ENCODE measurements at regions not wholly inside any gene's neighbourhood (a gene's known extent, or its start where the extent isn't known, plus 50 kb on each side); places are given as distances from the start of the nearest gene placed in this dataset.
"Not testable (repeated sequence)": the region's sequence is repeated elsewhere in the genome, so short reads cannot be mapped to it uniquely, and the experiment has no call there.

- no peak for DNase-seq
- TF ChIP-seq GATA1 (IDR thresholded peaks at IDR 0.05; ENCODE audit: low read depth, low read length) = no peak
- no peak for TF ChIP-seq POLR2A (IDR thresholded peaks at IDR 0.05; ENCODE audit: low read length)
Observed at GRCh38 chr11:11718511-11718910, 96.7 kb upstream of the GALNT18 start.

GRCh38 chr11:11717064-11717725, 95.4 kb upstream of the GALNT18 start:
- no peak for TF ChIP-seq GATA1 (IDR thresholded peaks at IDR 0.05; ENCODE audit: low read depth, low read length)
- TF ChIP-seq POLR2A (IDR thresholded peaks at IDR 0.05; ENCODE audit: low read length) = no peak
- DNase-seq = no peak

DNA sequence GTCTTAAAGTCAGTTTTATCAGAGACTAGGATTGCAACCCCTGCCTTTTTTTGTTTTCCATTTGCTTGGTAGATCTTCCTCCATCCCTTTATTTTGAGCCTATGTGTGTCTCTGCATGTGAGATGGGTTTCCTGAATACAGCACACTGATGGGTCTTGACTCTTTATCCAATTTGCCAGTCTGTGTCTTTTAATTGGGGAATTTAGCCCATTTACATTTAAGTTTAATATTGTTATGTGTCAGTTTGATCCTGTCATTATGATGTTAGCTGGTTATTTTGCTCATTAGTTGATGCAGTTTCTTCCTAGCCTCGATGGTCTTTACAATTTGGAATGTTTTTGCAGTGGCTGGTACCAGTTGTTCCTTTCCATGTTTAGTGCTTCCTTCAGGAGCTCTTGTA, 93.3 kb upstream of the GALNT18 start:
- DNase-seq = not testable (repeated sequence)

DNA sequence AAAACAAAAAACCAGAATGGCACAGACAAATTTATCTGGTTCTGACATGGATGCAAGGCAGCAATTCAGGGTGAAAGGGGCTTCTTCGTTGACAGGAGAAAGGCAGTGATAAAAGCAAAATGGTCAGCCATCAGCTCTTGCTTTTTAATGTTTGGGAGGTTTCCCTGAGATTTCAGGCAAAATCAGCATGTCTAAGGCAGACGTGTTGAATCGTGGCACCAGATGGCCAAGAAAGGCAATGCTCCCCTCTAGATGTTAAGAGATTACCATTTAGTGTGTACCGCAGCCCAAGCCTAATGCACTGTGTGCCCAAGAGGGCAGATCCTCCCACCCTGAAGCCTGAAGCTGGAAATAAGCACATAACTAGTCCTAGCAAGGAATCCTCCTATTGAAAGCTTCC, 88.8 kb upstream of the GALNT18 start:
- no peak for DNase-seq
- no peak for TF ChIP-seq POLR2A (IDR thresholded peaks at IDR 0.05; ENCODE audit: low read length)
- TF ChIP-seq GATA1 (IDR thresholded peaks at IDR 0.05; ENCODE audit: low read depth, low read length) = no peak

DNA sequence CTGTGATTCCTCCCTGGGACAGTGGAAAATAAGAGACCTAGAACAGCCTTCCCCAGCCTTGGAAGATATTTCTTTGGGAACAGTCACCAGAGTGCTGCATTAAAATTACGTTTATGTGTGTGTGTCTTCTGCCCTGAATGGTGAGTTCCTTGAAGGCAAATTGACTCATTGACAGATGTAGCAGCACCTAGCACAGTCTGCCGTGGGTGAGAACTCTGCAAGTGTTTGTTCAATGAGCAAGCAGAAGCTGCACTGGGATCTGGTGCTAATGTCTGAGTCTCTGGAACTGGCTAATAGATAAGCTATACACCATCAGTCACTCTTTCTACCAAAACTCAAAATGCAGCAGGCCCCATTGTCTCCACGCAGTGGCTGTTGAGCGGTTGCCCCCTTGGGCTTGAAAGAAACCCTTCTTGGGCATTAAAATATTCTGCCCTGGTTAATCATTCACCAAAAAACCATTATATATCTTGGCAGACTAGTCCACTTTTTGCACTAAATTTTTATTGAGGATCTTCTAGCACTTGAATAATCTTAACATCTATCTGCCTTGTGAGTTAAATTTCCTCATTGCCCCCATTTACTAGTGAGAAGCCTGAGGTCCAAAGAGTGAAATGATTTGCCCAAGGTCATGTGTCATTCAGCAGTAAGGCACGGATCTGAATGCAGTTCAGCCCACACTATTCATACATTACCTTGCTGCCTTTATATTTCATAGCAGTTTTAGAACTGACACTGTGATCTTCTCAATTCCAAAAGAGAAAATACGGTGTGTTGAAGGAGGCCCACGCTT, 87.8 kb upstream of the GALNT18 start:
- TF ChIP-seq POLR2A (IDR thresholded peaks at IDR 0.05; ENCODE audit: low read length) (no peak), GATA1 (IDR thresholded peaks at IDR 0.05; ENCODE audit: low read depth, low read length) (no peak)
- no peak for DNase-seq

DNA sequence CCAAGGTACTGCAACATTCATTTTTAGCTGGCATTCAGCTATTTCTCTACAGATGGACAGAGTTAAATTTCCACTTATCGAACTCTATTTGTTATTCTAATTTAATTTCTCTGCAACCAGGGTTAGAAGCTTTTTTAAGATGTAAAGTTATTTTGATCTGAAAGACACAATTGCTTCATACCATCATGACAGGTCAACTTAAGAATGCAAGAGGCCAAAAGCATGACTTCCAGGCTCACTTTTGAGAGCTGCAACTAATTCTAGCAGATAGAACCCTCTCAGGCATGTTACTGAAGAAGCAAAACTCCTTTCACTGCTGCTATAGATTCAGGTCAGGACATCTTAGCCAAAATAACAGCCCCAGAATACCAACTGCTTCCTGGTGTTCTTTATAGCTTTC, 86.5 kb upstream of the GALNT18 start:
- DNase-seq = no peak
- TF ChIP-seq GATA1 (IDR thresholded peaks at IDR 0.05; ENCODE audit: low read depth, low read length) (no peak), POLR2A (IDR thresholded peaks at IDR 0.05; ENCODE audit: low read length) (no peak)

GRCh38 chr11:11706028-11706427, 84.2 kb upstream of the GALNT18 start:
- TF ChIP-seq GATA1 (IDR thresholded peaks at IDR 0.05; ENCODE audit: low read depth, low read length) (no peak), POLR2A (IDR thresholded peaks at IDR 0.05; ENCODE audit: low read length) (no peak)
- DNase-seq = no peak

DNA sequence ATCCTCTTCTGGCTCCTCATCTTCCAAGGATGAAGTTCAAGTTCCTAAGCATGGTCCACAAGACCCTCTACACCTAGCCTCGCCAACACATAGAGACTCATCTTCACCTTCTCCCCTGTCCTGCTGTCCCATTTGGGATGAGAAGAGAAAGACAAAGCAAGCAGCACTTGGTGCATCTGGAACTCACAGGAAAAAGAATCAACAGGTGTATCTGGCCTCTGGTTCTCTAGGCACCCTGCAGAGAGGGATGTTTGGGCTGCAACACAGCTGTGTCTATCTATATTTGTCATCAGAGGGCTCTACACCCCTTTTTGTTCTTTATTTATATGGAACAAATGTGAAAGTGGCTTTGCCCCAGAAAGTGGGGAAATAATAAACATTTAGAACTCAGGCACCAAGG, 82.1 kb upstream of the GALNT18 start:
- no peak for TF ChIP-seq POLR2A (IDR thresholded peaks at IDR 0.05; ENCODE audit: low read length)
- TF ChIP-seq GATA1 (IDR thresholded peaks at IDR 0.05; ENCODE audit: low read depth, low read length) = no peak
- no peak for DNase-seq

DNA sequence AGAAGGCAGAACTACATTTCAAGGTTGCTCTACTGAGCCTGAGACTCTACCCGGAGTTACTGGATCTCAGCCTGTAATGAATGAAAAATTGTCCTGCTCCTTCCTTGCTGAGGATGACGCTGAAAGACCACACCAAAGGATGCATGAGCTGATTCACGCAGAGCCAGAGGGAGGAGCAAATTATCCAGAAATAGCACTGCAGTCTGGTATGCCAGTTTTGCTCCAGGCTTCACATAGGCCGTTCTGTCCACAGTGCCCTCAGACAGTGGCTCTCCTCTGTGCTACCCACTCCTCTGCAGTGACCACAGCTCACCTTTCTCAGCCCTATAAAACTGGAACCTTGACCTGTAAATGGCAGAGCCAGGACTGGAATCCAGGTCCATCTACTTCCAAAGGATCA, 79.3 kb upstream of the GALNT18 start:
- TF ChIP-seq GATA1 (IDR thresholded peaks at IDR 0.05; ENCODE audit: low read depth, low read length) (no peak), POLR2A (IDR thresholded peaks at IDR 0.05; ENCODE audit: low read length) (no peak)
- no peak for DNase-seq

GRCh38 chr11:11697796-11698195, 76.0 kb upstream of the GALNT18 start:
- no peak for DNase-seq
- no peak for TF ChIP-seq POLR2A (IDR thresholded peaks at IDR 0.05; ENCODE audit: low read length)
- TF ChIP-seq GATA1 (IDR thresholded peaks at IDR 0.05; ENCODE audit: low read depth, low read length) = no peak

DNA sequence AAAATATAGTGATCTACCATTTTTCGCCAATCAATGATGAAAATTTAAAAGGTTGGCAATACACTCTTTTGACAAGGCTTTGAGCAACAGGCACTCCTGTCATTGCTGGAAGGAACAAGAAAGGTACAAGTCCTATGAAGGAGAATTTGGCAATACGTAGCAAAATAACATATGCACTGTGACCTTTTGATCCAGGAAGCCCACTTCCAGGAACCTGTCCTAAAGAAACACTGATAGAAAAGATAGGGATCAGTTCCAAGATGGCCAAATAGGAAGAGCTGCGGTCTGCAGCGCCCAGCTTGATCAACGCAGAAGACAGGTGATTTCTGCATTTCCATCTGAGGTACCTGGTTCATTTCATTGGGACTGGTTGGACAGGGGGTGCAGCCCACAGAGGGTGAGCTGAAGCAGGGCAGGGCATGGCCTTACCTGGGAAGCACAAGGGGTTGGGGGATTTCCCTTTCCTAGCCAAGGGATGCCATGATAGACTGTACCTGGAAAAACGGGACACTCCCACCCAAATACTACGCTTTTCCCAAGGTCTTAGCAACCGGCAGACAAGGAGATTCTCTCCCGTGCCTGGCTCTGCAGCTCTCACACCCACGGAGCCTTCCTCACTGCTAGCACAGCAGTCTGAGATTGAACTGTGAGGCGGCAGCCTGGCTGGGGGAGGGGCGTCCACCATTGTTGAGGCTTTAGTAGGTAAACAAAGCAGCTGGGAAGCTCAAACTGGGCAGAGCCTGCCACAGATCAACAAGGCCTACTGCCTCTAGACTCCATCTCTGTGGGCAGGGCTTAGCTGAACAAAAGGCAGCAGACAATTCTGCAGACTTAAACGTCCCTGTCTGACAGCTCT, 69.7 kb upstream of the GALNT18 start:
- TF ChIP-seq GATA1 (IDR thresholded peaks at IDR 0.05; ENCODE audit: low read depth, low read length) (no peak), POLR2A (IDR thresholded peaks at IDR 0.05; ENCODE audit: low read length) (no peak)
- DNase-seq = no peak

GRCh38 chr11:11681536-11681935, 59.7 kb upstream of the GALNT18 start:
- DNase-seq = no peak
- TF ChIP-seq POLR2A (IDR thresholded peaks at IDR 0.05; ENCODE audit: low read length) = no peak
- TF ChIP-seq GATA1 (IDR thresholded peaks at IDR 0.05; ENCODE audit: low read depth, low read length) = no peak

- TF ChIP-seq GATA1 (IDR thresholded peaks at IDR 0.05; ENCODE audit: low read depth, low read length) = no peak
- no peak for TF ChIP-seq POLR2A (IDR thresholded peaks at IDR 0.05; ENCODE audit: low read length)
- DNase-seq = no peak
Observed at GRCh38 chr11:11677672-11678356, 56.0 kb upstream of the GALNT18 start.

DNA sequence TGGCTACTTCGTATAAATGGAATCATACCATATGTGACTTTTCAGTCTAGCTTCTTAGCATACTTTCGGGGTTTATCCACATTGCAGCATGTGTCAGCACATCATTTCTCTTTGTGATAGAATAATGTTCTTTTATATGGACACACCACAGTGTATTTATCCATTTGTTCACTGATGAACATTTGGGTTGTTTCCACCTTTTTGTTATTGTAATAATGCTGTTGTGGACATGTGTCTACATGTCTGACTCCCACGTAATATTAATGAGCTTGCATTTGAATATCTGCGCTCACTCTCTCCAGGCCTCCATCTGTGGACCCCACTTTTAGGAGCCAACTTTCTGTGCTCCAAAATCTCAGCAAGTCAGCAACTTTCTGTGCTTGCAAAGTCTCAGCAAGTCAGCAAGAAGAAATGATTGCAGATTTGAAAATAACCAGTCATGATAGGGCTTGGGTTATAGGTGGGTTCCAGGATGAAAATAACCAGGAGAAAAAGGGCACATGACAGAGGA, 53.9 kb upstream of the GALNT18 start:
- no peak for DNase-seq
- TF ChIP-seq POLR2A (IDR thresholded peaks at IDR 0.05; ENCODE audit: low read length) (no peak), GATA1 (IDR thresholded peaks at IDR 0.05; ENCODE audit: low read depth, low read length) (no peak)

All from erythroblast (primary cell).